ENCODE measurements at regions not wholly inside any gene's neighbourhood (a gene's known extent, or its start where the extent isn't known, plus 50 kb on each side); places are given as distances from the start of the nearest gene placed in this dataset.
"Not testable (repeated sequence)": the region's sequence is repeated elsewhere in the genome, so short reads cannot be mapped to it uniquely, and the experiment has no call there.

- not testable (repeated sequence) for TF ChIP-seq CTCF (IDR thresholded peaks at IDR 0.05; ENCODE audit: low read depth, low read length); POLR2A (IDR thresholded peaks at IDR 0.05; ENCODE audit: extremely low read depth, insufficient read length)
Measured at GRCh38 chr14:71358932-71359421, 451.7 kb downstream of the PCNX1 start.

Measured in NB4 (cell line).